GM19025 (cell line): ENCODE measurements at regions not wholly inside any gene's neighbourhood (a gene's known extent, or its start where the extent isn't known, plus 50 kb on each side); places are given as distances from the start of the nearest gene placed in this dataset.
"Not testable (repeated sequence)": the region's sequence is repeated elsewhere in the genome, so short reads cannot be mapped to it uniquely, and the experiment has no call there.

Experiments
- ATAC-seq: cut with Tn5 transposase; IDR thresholded peaks from one replicate; pipeline ENCODE4 v1.9.1; 2021; ENCODE audit warnings: mild to moderate bottlenecking, low read depth, moderate library complexity; ENCODE audit not compliant: unreplicated experiment

GRCh38 chr3:10653866-10654611 is 148.7 kb upstream of the ATP2B2 start:
- no peak for ATAC-seq

GRCh38 chr3:10655105-10655504 is 149.7 kb upstream of the ATP2B2 start:
- ATAC-seq: no peak

GRCh38 chr3:10657339-10657738 is 152.0 kb upstream of the ATP2B2 start:
- not testable (repeated sequence) for ATAC-seq

- no peak for ATAC-seq
These were observed 150.4 kb upstream of the SLC6A11 start for GRCh38 chr3:10665592-10665991.

GRCh38 chr3:10666621-10667020 is 149.4 kb upstream of the SLC6A11 start:
- no peak for ATAC-seq

- no peak for ATAC-seq
These were observed 148.8 kb upstream of the SLC6A11 start for GRCh38 chr3:10667269-10667668.

GRCh38 chr3:10667901-10668476 is 148.0 kb upstream of the SLC6A11 start:
- ATAC-seq: no peak

GRCh38 chr3:10669490-10670048 is 146.5 kb upstream of the SLC6A11 start:
- no peak for ATAC-seq

- no peak for ATAC-seq
These were observed 143.6 kb upstream of the SLC6A11 start for GRCh38 chr3:10672422-10672821.

- ATAC-seq: no peak
These were observed 141.4 kb upstream of the SLC6A11 start for GRCh38 chr3:10674578-10674977.

GRCh38 chr3:10676905-10677304 is 139.1 kb upstream of the SLC6A11 start:
- no peak for ATAC-seq

- ATAC-seq: no peak
These were observed 137.1 kb upstream of the SLC6A11 start for GRCh38 chr3:10678796-10679376.

- ATAC-seq: no peak
These were observed 135.2 kb upstream of the SLC6A11 start for GRCh38 chr3:10680796-10681195.

- no peak for ATAC-seq
These were observed 133.3 kb upstream of the SLC6A11 start for GRCh38 chr3:10682692-10683091.

GRCh38 chr3:10683106-10683505 is 132.9 kb upstream of the SLC6A11 start:
- ATAC-seq: no peak

GRCh38 chr3:10688126-10688525 is 127.9 kb upstream of the SLC6A11 start:
- ATAC-seq: no peak

GRCh38 chr3:10688548-10689172 is 127.4 kb upstream of the SLC6A11 start:
- no peak for ATAC-seq

- ATAC-seq: no peak
These were observed 123.9 kb upstream of the SLC6A11 start for GRCh38 chr3:10692039-10692622.

- no peak for ATAC-seq
These were observed 122.6 kb upstream of the SLC6A11 start for GRCh38 chr3:10693457-10693856.

GRCh38 chr3:10694179-10694578 is 121.8 kb upstream of the SLC6A11 start:
- ATAC-seq: no peak

- not testable (repeated sequence) for ATAC-seq
These were observed 120.8 kb upstream of the SLC6A11 start for GRCh38 chr3:10695186-10695585.
